OCI-M2 (cell line): ENCODE measurements at regions not wholly inside any gene's neighbourhood (a gene's known extent, or its start where the extent isn't known, plus 50 kb on each side); places are given as distances from the start of the nearest gene placed in this dataset.
"Not testable (repeated sequence)": the region's sequence is repeated elsewhere in the genome, so short reads cannot be mapped to it uniquely, and the experiment has no call there.

Source experiments
- DNase-seq: peaks from one replicate; lab custom pipeline; 2025; ENCODE audit not compliant: unreplicated experiment; lab: John Stamatoyannopoulos, UW

- DNase-seq = no peak
These were observed 413.0 kb downstream of the SOX2 start for GRCh38 chr3:182124716-182125115.

GRCh38 chr3:182129740-182130139 is 418.0 kb downstream of the SOX2 start:
- no peak for DNase-seq

GRCh38 chr3:182133752-182134151 is 422.0 kb downstream of the SOX2 start:
- no peak for DNase-seq

GRCh38 chr3:182135056-182135455 is 423.3 kb downstream of the SOX2 start:
- DNase-seq = no peak

GRCh38 chr3:182136008-182136910 is 424.5 kb downstream of the SOX2 start:
- DNase-seq = no peak

GRCh38 chr3:182138393-182138792 is 426.7 kb downstream of the SOX2 start:
- no peak for DNase-seq

GRCh38 chr3:182139627-182140357 is 428.1 kb downstream of the SOX2 start:
- no peak for DNase-seq

- no peak for DNase-seq
These were observed 431.2 kb downstream of the SOX2 start for GRCh38 chr3:182142928-182143327.

- DNase-seq = no peak
These were observed 432.2 kb downstream of the SOX2 start for GRCh38 chr3:182143903-182144302.

- DNase-seq = no peak
These were observed 436.6 kb downstream of the SOX2 start for GRCh38 chr3:182148360-182148759.

- no peak for DNase-seq
These were observed 437.9 kb downstream of the SOX2 start for GRCh38 chr3:182149594-182149993.

- DNase-seq = not testable (repeated sequence)
These were observed 444.6 kb downstream of the SOX2 start for GRCh38 chr3:182156326-182156725.

GRCh38 chr3:182165234-182165633 is 453.5 kb downstream of the SOX2 start:
- no peak for DNase-seq

- DNase-seq = no peak
These were observed 460.8 kb downstream of the SOX2 start for GRCh38 chr3:182172534-182172933.

GRCh38 chr3:182178488-182179200 is 466.9 kb downstream of the SOX2 start:
- DNase-seq = no peak

GRCh38 chr3:182179631-182180030 is 467.9 kb downstream of the SOX2 start:
- no peak for DNase-seq

GRCh38 chr3:182180654-182181385 is 469.1 kb downstream of the SOX2 start:
- no peak for DNase-seq

- DNase-seq = no peak
These were observed 470.8 kb downstream of the SOX2 start for GRCh38 chr3:182182531-182182968.

- no peak for DNase-seq
These were observed 472.1 kb downstream of the SOX2 start for GRCh38 chr3:182183716-182184430.

- no peak for DNase-seq
These were observed 473.6 kb downstream of the SOX2 start for GRCh38 chr3:182185313-182185712.
